Activated CD4-positive, alpha-beta T cell treated with anti-CD3 and anti-CD28 coated beads for 4 hours (primary cell): ENCODE measurements at regions not wholly inside any gene's neighbourhood (a gene's known extent, or its start where the extent isn't known, plus 50 kb on each side); places are given as distances from the start of the nearest gene placed in this dataset.
"Not testable (repeated sequence)": the region's sequence is repeated elsewhere in the genome, so short reads cannot be mapped to it uniquely, and the experiment has no call there.

Source experiments
- DNase-seq, 2 donors: peaks; one replicate each; pipeline ENCODE4 v3.0.0-alpha.2; 2020

- DNase-seq, result no peak
Measured at GRCh38 chr7:68206946-68207485, 1210.4 kb downstream of the TYW1 start.

GRCh38 chr7:68207676-68208075, 1211.0 kb downstream of the TYW1 start:
- no peak for DNase-seq

- DNase-seq, result no peak
Measured at GRCh38 chr7:68209486-68209885, 1212.9 kb downstream of the TYW1 start.

GRCh38 chr7:68213838-68214237, 1217.2 kb downstream of the TYW1 start:
- DNase-seq, result no peak

- DNase-seq, result no peak
Measured at GRCh38 chr7:68216051-68216450, 1219.4 kb downstream of the TYW1 start.

GRCh38 chr7:68217426-68217825, 1220.8 kb downstream of the TYW1 start:
- no peak for DNase-seq

GRCh38 chr7:68218461-68218860, 1221.8 kb downstream of the TYW1 start:
- no peak for DNase-seq

- DNase-seq, result no peak
Measured at GRCh38 chr7:68222311-68222710, 1225.7 kb downstream of the TYW1 start.

- no peak for DNase-seq
Measured at GRCh38 chr7:68224041-68224741, 1227.6 kb downstream of the TYW1 start.

GRCh38 chr7:68231011-68231410, 1234.4 kb downstream of the TYW1 start:
- not testable (repeated sequence) for DNase-seq

GRCh38 chr7:68235937-68236336, 1239.3 kb downstream of the TYW1 start:
- no peak for DNase-seq

GRCh38 chr7:68238204-68238805, 1241.7 kb downstream of the TYW1 start:
- no peak for DNase-seq

GRCh38 chr7:68243128-68243527, 1246.5 kb downstream of the TYW1 start:
- DNase-seq, result no peak

- no peak for DNase-seq
Measured at GRCh38 chr7:68244389-68244788, 1247.8 kb downstream of the TYW1 start.

GRCh38 chr7:68245688-68246087, 1249.1 kb downstream of the TYW1 start:
- DNase-seq, result no peak

- no peak for DNase-seq
Measured at GRCh38 chr7:68246189-68246633, 1249.6 kb downstream of the TYW1 start.

GRCh38 chr7:68247126-68247525, 1250.5 kb downstream of the TYW1 start:
- DNase-seq, result no peak

- DNase-seq, result no peak
Measured at GRCh38 chr7:68247571-68247970, 1250.9 kb downstream of the TYW1 start.

GRCh38 chr7:68248973-68249372, 1252.3 kb downstream of the TYW1 start:
- DNase-seq, result no peak

GRCh38 chr7:68249611-68250010, 1253.0 kb downstream of the TYW1 start:
- DNase-seq, result no peak

- DNase-seq, result no peak
Measured at GRCh38 chr7:68250143-68250542, 1253.5 kb downstream of the TYW1 start.

- DNase-seq, result not testable (repeated sequence)
Measured at GRCh38 chr7:68254815-68255214, 1258.2 kb downstream of the TYW1 start.

- no peak for DNase-seq
Measured at GRCh38 chr7:68256295-68256694, 1259.7 kb downstream of the TYW1 start.

GRCh38 chr7:68258609-68259008, 1262.0 kb downstream of the TYW1 start:
- no peak for DNase-seq

GRCh38 chr7:68265258-68265657, 1268.6 kb downstream of the TYW1 start:
- no peak for DNase-seq
